ENCODE measurements at regions not wholly inside any gene's neighbourhood (a gene's known extent, or its start where the extent isn't known, plus 50 kb on each side); places are given as distances from the start of the nearest gene placed in this dataset.

DNA sequence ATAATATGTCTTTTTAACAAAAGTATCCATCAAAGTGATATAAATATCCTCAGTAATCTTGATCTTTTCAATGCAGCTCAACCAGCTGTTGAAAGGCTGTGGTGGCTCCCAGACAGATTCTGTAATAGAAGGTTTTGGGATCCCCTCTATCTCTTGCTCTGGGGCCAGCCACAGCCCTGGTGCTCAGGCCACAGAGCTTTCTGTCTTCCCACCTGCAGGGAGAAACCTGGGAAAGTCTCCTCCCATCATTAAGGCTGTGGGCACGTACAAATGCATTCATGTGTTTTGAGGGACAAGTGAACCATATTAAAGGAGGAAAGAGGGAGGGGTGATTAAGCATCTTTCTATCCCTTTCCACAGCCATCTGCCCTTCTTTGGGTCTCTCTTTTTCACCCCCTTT lies 183.1 kb downstream of the PRDM13 start:
- DNase-seq (ENCODE audit: low read depth) = no peak
- no peak overlapping the region for H3K4me3 ChIP-seq (ENCODE audit: low read depth, low read length)
- TF ChIP-seq POLR2A (IDR thresholded peaks at IDR 0.05; ENCODE audit: extremely low read depth, insufficient read length) (no peak), MYC (IDR thresholded peaks at IDR 0.05; ENCODE audit: low read depth, low read length) (no peak)
- TF ChIP-seq, protein P1, sequence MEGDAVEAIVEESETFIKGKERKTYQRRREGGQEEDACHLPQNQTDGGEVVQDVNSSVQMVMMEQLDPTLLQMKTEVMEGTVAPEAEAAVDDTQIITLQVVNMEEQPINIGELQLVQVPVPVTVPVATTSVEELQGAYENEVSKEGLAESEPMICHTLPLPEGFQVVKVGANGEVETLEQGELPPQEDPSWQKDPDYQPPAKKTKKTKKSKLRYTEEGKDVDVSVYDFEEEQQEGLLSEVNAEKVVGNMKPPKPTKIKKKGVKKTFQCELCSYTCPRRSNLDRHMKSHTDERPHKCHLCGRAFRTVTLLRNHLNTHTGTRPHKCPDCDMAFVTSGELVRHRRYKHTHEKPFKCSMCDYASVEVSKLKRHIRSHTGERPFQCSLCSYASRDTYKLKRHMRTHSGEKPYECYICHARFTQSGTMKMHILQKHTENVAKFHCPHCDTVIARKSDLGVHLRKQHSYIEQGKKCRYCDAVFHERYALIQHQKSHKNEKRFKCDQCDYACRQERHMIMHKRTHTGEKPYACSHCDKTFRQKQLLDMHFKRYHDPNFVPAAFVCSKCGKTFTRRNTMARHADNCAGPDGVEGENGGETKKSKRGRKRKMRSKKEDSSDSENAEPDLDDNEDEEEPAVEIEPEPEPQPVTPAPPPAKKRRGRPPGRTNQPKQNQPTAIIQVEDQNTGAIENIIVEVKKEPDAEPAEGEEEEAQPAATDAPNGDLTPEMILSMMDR (IDR thresholded peaks at IDR 0.05; ENCODE audit: low read depth, low read length) = no peak
- TF ChIP-seq, protein P2, sequence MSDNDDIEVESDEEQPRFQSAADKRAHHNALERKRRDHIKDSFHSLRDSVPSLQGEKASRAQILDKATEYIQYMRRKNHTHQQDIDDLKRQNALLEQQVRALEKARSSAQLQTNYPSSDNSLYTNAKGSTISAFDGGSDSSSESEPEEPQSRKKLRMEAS (IDR thresholded peaks at IDR 0.05; ENCODE audit: low read depth, low read length) = no peak

DNA sequence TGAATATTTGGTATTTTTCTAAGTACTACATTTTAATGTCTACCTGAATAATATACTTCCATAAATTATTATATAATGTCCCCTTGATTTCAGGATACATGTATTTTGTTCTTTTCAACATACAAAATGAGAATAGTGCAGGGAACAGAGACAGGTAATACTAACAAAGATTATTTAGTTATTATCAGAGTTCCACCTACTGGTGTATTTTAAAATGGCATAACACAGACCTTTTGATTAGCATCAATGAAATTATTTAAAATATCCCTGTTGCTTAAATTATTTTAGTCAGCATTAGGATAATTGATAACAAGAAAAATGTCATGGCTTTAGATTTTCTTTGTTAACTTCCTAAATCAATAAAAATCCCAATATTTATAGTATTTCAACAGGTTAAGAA lies 184.0 kb downstream of the PRDM13 start:
- DNase-seq (ENCODE audit: low read depth) = peak; percentile 7
- H3K4me3 ChIP-seq (ENCODE audit: low read depth, low read length) = no peak overlapping the region
- no peak for TF ChIP-seq MYC (IDR thresholded peaks at IDR 0.05; ENCODE audit: low read depth, low read length)
- no peak for TF ChIP-seq POLR2A (IDR thresholded peaks at IDR 0.05; ENCODE audit: extremely low read depth, insufficient read length)
- TF ChIP-seq, protein P1 (IDR thresholded peaks at IDR 0.05; ENCODE audit: low read depth, low read length) = no peak
- TF ChIP-seq, protein P2 (IDR thresholded peaks at IDR 0.05; ENCODE audit: low read depth, low read length) = no peak

DNA sequence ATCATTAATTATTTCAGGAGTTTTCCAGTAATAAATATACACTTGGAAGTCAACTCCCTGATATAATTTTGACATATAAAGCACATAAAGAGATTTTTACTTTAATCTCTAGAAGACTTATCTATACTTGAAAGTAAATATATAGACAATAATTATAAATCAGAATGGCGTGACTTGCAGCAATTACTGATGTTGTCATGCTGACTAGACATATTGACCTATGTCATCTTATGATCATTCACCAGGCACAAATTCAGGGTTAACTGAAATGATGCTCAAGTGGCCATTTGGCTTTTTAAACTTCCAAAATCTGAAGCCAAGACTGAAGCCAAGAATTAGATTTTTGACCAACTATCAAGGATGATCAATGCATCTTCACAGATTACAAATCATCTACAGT lies 192.2 kb downstream of the MCHR2 start:
- no peak overlapping the region for H3K4me3 ChIP-seq (ENCODE audit: low read depth, low read length)
- TF ChIP-seq POLR2A (IDR thresholded peaks at IDR 0.05; ENCODE audit: extremely low read depth, insufficient read length) (no peak), MYC (IDR thresholded peaks at IDR 0.05; ENCODE audit: low read depth, low read length) (no peak)
- TF ChIP-seq, protein P1 (IDR thresholded peaks at IDR 0.05; ENCODE audit: low read depth, low read length) = no peak
- TF ChIP-seq, protein P2 (IDR thresholded peaks at IDR 0.05; ENCODE audit: low read depth, low read length) = no peak

DNA sequence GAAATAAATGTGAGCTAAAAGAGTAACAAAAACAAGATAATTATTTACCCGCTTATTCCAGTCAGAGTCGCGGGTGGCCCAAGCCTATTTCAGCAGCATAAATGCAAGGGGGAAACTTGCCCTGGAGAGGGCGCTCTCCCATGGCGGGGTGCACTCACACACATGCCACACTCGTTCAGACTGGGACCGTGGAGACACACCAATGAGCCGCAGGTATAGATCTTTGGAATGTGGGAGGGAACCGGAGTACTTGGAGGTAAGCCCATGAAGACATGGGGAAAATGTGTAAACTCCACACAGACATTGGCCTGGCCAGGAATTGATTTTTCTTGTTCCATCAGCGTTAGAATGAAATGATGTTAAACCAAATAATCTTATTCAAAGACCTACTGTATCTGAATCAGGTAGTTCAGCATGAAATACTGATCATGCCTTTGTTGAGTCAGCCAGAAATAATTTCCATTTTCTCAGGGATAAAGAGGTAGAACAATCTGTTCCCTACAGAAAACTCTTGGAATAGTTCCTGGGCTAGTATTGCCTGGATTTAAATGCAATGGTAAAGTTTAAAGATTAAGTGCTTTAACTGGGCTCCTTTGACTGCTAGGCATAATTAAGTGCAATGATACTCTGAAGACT lies 191.5 kb downstream of the MCHR2 start:
- no peak for DNase-seq (ENCODE audit: low read depth)
- H3K4me3 ChIP-seq (ENCODE audit: low read depth, low read length) = no peak overlapping the region
- TF ChIP-seq POLR2A (IDR thresholded peaks at IDR 0.05; ENCODE audit: extremely low read depth, insufficient read length) (no peak), MYC (IDR thresholded peaks at IDR 0.05; ENCODE audit: low read depth, low read length) (no peak)
- TF ChIP-seq, protein P1 (IDR thresholded peaks at IDR 0.05; ENCODE audit: low read depth, low read length) = no peak
- TF ChIP-seq, protein P2 (IDR thresholded peaks at IDR 0.05; ENCODE audit: low read depth, low read length) = no peak

More for the DNA sequence above, 192.2 kb downstream of the MCHR2 start:
- no peak for DNase-seq (ENCODE audit: low read depth)

DNA sequence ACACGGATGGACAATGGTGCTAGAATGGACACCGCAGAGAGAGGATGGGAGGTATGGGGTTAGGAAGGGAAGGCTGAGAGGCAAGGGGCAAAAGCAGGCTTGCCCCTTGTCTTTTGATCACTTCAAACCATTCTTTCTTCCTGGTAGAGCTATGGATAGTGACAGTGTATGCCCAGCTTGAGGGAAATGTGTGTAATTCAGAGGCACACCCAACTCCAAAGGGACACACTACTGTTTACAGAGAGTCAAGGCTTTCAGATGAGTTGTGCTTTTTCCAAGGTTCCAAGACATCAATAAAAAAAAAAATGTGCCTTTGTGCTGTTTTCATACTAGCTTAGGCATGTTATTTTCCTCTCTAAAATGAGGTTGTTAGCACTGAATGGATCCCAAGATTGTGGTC lies 185.0 kb downstream of the MCHR2 start:
- no peak for DNase-seq (ENCODE audit: low read depth)
- H3K4me3 ChIP-seq (ENCODE audit: low read depth, low read length) = no peak overlapping the region
- TF ChIP-seq, protein P2 (IDR thresholded peaks at IDR 0.05; ENCODE audit: low read depth, low read length) = no peak
- TF ChIP-seq, protein P1 (IDR thresholded peaks at IDR 0.05; ENCODE audit: low read depth, low read length) = no peak
- TF ChIP-seq POLR2A (IDR thresholded peaks at IDR 0.05; ENCODE audit: extremely low read depth, insufficient read length) (no peak), MYC (IDR thresholded peaks at IDR 0.05; ENCODE audit: low read depth, low read length) (no peak)

Measured in NB4 (cell line).